ENCODE measurements at regions not wholly inside any gene's neighbourhood (a gene's known extent, or its start where the extent isn't known, plus 50 kb on each side); places are given as distances from the start of the nearest gene placed in this dataset.

GRCh38 chr20:48017992-48018391, 232.7 kb upstream of the SULF2 start:
- H3K27me3 ChIP-seq, result no peaks in the 10 kb centered on the region
- H3K4me1 ChIP-seq, result peaks cover 10 to 48% (median 16%) of the 10 kb centered on the region in 10 experiments
- no peak for TF ChIP-seq Cebpa-rat (IDR thresholded peaks at IDR 0.05)

DNA sequence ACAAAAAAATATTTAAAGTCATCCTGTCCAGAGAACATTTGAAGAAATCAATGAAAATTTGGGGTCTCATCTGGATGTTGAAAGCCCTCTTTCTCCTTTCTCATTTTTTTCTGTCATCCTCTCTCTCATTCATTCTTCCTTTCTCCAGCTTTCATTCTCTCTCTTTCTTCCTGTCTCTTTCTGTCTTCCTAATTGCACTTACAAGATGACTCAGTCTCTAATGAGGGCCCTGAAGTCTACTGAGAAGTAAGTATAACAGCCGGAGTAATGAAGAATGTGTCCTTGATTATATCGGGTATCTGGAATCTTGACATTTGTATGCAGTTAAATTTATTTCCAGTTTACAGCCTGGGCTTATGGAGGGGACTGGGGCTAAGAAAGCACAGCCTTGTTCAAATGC, 232.2 kb upstream of the SULF2 start:
- Histone ChIP-seq H3K27me3 (no peaks in the 10 kb centered on the region), H3K9me3 (replicated peaks in 1 of 11) (peaks cover 9 to 32% (median 26%) of the 10 kb centered on the region in 11 experiments), H3K4me3 (no peak overlapping the region), H4K20me1 (no peaks in the 10 kb centered on the region), H3K36me3 (no peaks in the 10 kb centered on the region), H3K4me1 (peaks cover 10 to 48% (median 16%) of the 10 kb centered on the region in 10 experiments), H3K27ac (no peak overlapping the region), H3K9ac (no peak overlapping the region), H3K4me2 (peak overlapping the region in 2 of 11 experiments; percentile 8 to 11; a peak in 4 of 22 replicates)
- no peak for TF ChIP-seq Cebpa-rat (IDR thresholded peaks at IDR 0.05)

More at GRCh38 chr20:48017992-48018391, 232.7 kb upstream of the SULF2 start:
- no peak overlapping the region for H3K4me3 ChIP-seq
- no peaks in the 10 kb centered on the region for H3K36me3 ChIP-seq
- no peak overlapping the region for H3K27ac ChIP-seq
- H3K9ac ChIP-seq, result no peak overlapping the region
- peaks cover 9 to 32% (median 24%) of the 10 kb centered on the region in 11 experiments; a peak in 21 of 22 replicates for H3K9me3 ChIP-seq (replicated peaks in 1 of 11)
- peak overlapping the region in 2 of 11 experiments; percentile 8 to 11; a peak in 4 of 22 replicates for H3K4me2 ChIP-seq
- no peaks in the 10 kb centered on the region for H4K20me1 ChIP-seq

DNA sequence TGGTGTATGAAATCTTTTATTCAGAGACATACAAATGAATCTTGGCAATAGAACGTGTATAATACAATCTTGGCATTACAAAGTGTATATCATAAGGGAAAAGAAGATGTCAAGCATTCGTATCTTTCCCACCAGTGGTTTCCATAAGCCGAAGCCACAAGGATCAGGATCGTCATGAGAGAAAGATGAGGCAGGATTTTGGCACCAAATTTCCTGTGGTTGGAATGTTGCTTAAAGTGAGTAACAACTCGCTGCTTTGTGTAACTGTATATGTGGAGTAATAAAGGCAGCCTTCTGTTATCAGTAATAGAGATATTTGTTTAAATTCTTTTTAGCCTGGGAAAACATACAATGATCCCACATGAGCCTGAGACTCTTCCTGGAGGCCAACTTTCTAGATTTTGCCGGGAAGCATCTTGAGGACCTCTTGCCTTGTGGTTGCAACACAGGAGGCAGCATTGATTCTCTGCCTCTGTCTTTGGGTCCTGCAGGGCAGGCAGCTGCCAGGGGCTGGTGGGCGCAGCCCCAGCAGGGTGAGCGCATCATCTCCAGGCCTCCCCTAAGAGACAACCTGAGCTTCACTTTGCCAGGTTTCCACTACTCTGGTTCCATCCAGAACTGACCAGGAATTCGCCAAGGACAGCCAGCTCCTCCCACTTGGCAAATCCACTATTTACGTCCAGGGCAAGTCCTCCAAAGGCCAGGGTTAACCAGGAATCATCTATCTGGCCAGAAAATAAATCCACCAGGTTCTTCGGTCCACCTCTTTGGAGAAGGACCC, 230.9 kb upstream of the SULF2 start:
- no peak for TF ChIP-seq Cebpa-rat (IDR thresholded peaks at IDR 0.05)
- peak overlapping the region in 5 of 11 experiments; percentile 8 to 82 (median 70); a peak in 5 of 22 replicates for H3K4me2 ChIP-seq
- H4K20me1 ChIP-seq, result no peaks in the 10 kb centered on the region
- H3K27me3 ChIP-seq, result no peaks in the 10 kb centered on the region
- peaks cover 0 to 5% (median 0%) of the 10 kb centered on the region in 11 experiments; a peak in 2 of 22 replicates for H3K36me3 ChIP-seq
- H3K9ac ChIP-seq, result no peak overlapping the region
- peaks cover 10 to 48% (median 16%) of the 10 kb centered on the region in 10 experiments for H3K4me1 ChIP-seq
- no peak overlapping the region for H3K4me3 ChIP-seq
- no peak overlapping the region for H3K27ac ChIP-seq
- H3K9me3 ChIP-seq (replicated peaks in 1 of 11), result peaks cover 16 to 38% (median 31%) of the 10 kb centered on the region in 11 experiments

- peaks cover 0 to 5% (median 0%) of the 10 kb centered on the region in 11 experiments; a peak in 3 of 22 replicates for H3K36me3 ChIP-seq
- H3K4me1 ChIP-seq, result peaks cover 10 to 48% (median 16%) of the 10 kb centered on the region in 10 experiments
- H3K4me2 ChIP-seq, result peak overlapping the region; percentile 37 to 82 (median 63)
- no peaks in the 10 kb centered on the region for H4K20me1 ChIP-seq
- no peak overlapping the region; a peak in 2 of 22 replicates for H3K9ac ChIP-seq
- no peak overlapping the region for H3K4me3 ChIP-seq
- no peaks in the 10 kb centered on the region for H3K27me3 ChIP-seq
- H3K9me3 ChIP-seq (replicated peaks in 1 of 11), result peaks cover 23 to 46% (median 38%) of the 10 kb centered on the region in 11 experiments
- peak overlapping the region in 3 of 11 experiments; percentile 4 to 11 (median 9); a peak in 1 of 22 replicates for H3K27ac ChIP-seq
- TF ChIP-seq Cebpa-rat (IDR thresholded peaks at IDR 0.05), result no peak
These were observed 230.0 kb upstream of the SULF2 start for GRCh38 chr20:48015141-48015910.

GRCh38 chr20:48012401-48012974, 227.2 kb upstream of the SULF2 start:
- Histone ChIP-seq H4K20me1 (no peaks in the 10 kb centered on the region), H3K4me2 (no peak overlapping the region), H3K4me3 (no peak overlapping the region), H3K9ac (no peak overlapping the region), H3K36me3 (peaks cover 0 to 17% (median 0%) of the 10 kb centered on the region in 11 experiments; a peak in 5 of 22 replicates), H3K4me1 (peaks cover 12 to 46% (median 23%) of the 10 kb centered on the region in 10 experiments), H3K27ac (no peak overlapping the region), H3K27me3 (peaks cover 0 to 7% (median 0%) of the 10 kb centered on the region in 11 experiments; a peak in 2 of 22 replicates), H3K9me3 (replicated peaks in 1 of 11) (peaks cover 45 to 74% (median 66%) of the 10 kb centered on the region in 11 experiments)
- no peak for TF ChIP-seq Cebpa-rat (IDR thresholded peaks at IDR 0.05)

- H3K9me3 ChIP-seq (replicated peaks in 1 of 11), result peaks cover 45 to 65% (median 58%) of the 10 kb centered on the region in 11 experiments
- no peak overlapping the region for H3K4me3 ChIP-seq
- no peak for TF ChIP-seq Cebpa-rat (IDR thresholded peaks at IDR 0.05)
- H3K27ac ChIP-seq, result no peak overlapping the region
- no peak overlapping the region for H3K4me2 ChIP-seq
- peaks cover 27 to 46% (median 36%) of the 10 kb centered on the region in 10 experiments for H3K4me1 ChIP-seq
- H3K36me3 ChIP-seq, result peaks cover 0 to 17% (median 0%) of the 10 kb centered on the region in 11 experiments; a peak in 5 of 22 replicates
- H4K20me1 ChIP-seq, result no peaks in the 10 kb centered on the region
- H3K9ac ChIP-seq, result no peak overlapping the region
- H3K27me3 ChIP-seq, result peaks cover 0 to 7% (median 0%) of the 10 kb centered on the region in 11 experiments; a peak in 4 of 22 replicates
These were observed 225.7 kb upstream of the SULF2 start for GRCh38 chr20:48011025-48011424.

DNA sequence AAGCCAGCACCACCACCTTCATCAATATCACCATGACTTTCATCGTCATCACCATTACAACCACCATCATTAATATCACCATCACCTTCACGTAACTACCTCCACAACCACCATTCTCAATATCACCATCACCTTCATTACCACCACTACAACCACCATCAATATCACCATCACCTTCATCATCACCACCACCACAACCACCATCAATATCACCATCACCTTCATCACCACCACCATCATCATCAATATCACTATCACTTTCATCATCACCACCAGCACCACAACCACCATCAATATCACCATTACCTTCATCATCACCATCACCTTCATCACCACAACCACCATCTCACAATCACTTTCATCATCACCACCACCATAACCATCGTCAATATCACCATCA, 225.3 kb upstream of the SULF2 start:
- H3K4me3 ChIP-seq, result no peak overlapping the region
- TF ChIP-seq Cebpa-rat (IDR thresholded peaks at IDR 0.05), result no peak
- H3K9me3 ChIP-seq (replicated peaks in 1 of 11), result peaks cover 45 to 67% (median 58%) of the 10 kb centered on the region in 11 experiments
- peaks cover 31 to 46% (median 38%) of the 10 kb centered on the region in 10 experiments for H3K4me1 ChIP-seq
- H4K20me1 ChIP-seq, result no peaks in the 10 kb centered on the region
- H3K27me3 ChIP-seq, result peaks cover 0 to 7% (median 0%) of the 10 kb centered on the region in 11 experiments; a peak in 4 of 22 replicates
- no peak overlapping the region for H3K4me2 ChIP-seq
- H3K27ac ChIP-seq, result no peak overlapping the region
- peaks cover 0 to 17% (median 0%) of the 10 kb centered on the region in 11 experiments; a peak in 5 of 22 replicates for H3K36me3 ChIP-seq
- H3K9ac ChIP-seq, result no peak overlapping the region

- peaks cover 0 to 17% (median 0%) of the 10 kb centered on the region in 11 experiments; a peak in 5 of 22 replicates for H3K36me3 ChIP-seq
- H3K9ac ChIP-seq, result no peak overlapping the region
- H3K27ac ChIP-seq, result no peak overlapping the region
- peaks cover 45 to 83% (median 63%) of the 10 kb centered on the region in 11 experiments for H3K9me3 ChIP-seq (replicated peaks in 1 of 11)
- no peak overlapping the region for H3K4me3 ChIP-seq
- peaks cover 37 to 46% (median 41%) of the 10 kb centered on the region in 10 experiments for H3K4me1 ChIP-seq
- H3K27me3 ChIP-seq, result peaks cover 0 to 20% (median 0%) of the 10 kb centered on the region in 11 experiments; a peak in 4 of 22 replicates
- no peaks in the 10 kb centered on the region for H4K20me1 ChIP-seq
- TF ChIP-seq Cebpa-rat (IDR thresholded peaks at IDR 0.05), result no peak
- H3K4me2 ChIP-seq, result no peak overlapping the region; a peak in 1 of 22 replicates
These were observed 223.7 kb upstream of the SULF2 start for GRCh38 chr20:48008850-48009515.

Measured in BLaER1 treated with 17β-estradiol and CSF1 and Interleukin-3, amounts not matched to agents 10 nM and 100 nM (cell line).